ENCODE measurements at regions not wholly inside any gene's neighbourhood (a gene's known extent, or its start where the extent isn't known, plus 50 kb on each side); places are given as distances from the start of the nearest gene placed in this dataset.

DNA sequence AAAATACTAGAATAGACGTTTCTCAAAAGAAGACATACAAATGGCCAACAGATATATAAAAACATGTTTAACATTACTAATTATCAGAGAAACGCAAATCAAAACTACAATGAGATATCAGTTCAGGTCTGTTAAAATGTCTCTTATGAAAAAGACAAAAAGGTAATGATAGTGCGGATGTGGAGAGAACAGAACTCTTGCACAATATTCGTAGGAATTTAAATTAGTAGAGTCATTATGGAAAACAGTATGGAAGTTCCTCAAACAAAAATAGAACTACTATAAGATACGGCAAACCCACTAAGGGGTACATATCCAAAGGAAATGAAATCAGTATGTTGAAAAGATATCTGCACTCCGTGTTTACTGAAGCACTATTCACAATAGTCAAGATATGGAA lies 167.5 kb upstream of the CWC22 start:
- TF ChIP-seq, protein P1, sequence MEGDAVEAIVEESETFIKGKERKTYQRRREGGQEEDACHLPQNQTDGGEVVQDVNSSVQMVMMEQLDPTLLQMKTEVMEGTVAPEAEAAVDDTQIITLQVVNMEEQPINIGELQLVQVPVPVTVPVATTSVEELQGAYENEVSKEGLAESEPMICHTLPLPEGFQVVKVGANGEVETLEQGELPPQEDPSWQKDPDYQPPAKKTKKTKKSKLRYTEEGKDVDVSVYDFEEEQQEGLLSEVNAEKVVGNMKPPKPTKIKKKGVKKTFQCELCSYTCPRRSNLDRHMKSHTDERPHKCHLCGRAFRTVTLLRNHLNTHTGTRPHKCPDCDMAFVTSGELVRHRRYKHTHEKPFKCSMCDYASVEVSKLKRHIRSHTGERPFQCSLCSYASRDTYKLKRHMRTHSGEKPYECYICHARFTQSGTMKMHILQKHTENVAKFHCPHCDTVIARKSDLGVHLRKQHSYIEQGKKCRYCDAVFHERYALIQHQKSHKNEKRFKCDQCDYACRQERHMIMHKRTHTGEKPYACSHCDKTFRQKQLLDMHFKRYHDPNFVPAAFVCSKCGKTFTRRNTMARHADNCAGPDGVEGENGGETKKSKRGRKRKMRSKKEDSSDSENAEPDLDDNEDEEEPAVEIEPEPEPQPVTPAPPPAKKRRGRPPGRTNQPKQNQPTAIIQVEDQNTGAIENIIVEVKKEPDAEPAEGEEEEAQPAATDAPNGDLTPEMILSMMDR (IDR thresholded peaks at IDR 0.05; ENCODE audit: insufficient read depth, low read depth, low read length), result no peak
- TF ChIP-seq EZH2 (IDR thresholded peaks at IDR 0.05; ENCODE audit: insufficient read depth, low read length), result no peak

All from astrocyte (in vitro differentiated cells and primary cell).